ENCODE measurements at regions not wholly inside any gene's neighbourhood (a gene's known extent, or its start where the extent isn't known, plus 50 kb on each side); places are given as distances from the start of the nearest gene placed in this dataset.

DNA sequence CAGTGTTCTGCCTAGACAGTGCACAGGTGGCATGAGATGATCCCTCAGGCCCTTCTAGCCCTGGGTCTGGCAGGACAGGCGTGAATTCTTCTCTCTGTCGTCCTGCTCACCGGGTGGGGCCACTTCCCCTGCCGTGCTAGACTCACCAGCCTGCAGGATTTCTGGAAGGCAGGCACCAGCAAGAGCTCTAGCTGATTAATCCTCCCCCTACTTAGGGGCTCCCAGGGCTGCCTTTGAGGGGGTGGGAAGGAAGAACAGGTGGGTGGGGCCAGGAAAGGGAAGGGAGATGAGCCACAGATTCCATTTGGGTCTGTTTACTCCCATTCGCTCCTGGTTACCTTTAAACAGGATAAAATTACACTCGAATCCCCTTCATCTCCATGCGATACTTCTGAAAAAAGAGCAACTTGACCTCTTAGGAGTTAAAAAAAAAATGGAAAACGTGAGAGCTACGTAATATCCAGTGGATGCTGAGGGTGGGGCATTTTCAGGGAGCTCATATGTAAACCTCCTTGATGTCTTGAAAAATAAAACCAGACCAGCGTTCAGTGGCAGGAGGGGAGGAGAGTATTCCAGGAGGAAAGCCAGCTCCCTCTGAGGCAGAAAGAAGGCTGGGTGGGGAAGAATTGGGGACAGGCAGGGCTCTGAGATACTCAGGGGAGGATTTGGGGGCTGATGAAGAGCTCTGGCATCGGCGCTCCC is 665.5 kb downstream of the PTPRU start:
- no peaks in the 10 kb centered on the region for H3K36me3 ChIP-seq (ENCODE audit: control insufficient read depth in 1 of 2, insufficient read depth in 2 of 2, low read length in 1 of 2)
- no peaks in the 10 kb centered on the region for H3K9me3 ChIP-seq (ENCODE audit: control insufficient read depth, low read length)
- DNase-seq, result peak in 1 of 2 donors; percentile 50
- H3K4me3 ChIP-seq (ENCODE audit: low read length in 2 of 2), result no peak overlapping the region
- no peaks in the 10 kb centered on the region for H3K27me3 ChIP-seq (ENCODE audit: control insufficient read depth in 1 of 2, insufficient read depth in 2 of 2, low read length in 1 of 2)
- intact Hi-C loops (cut with DNase I), result no loop called here
- ATAC-seq (ENCODE audit: low FRiP score), result no peak
- H3K27ac ChIP-seq (ENCODE audit: low read depth in 1 of 2, low read length in 2 of 2), result no peak overlapping the region
- WGBS, 2 donors, result 33 to 35% methylated on average over 12 of the region's 12 CpGs
- H3K4me1 ChIP-seq (ENCODE audit: control insufficient read depth in 1 of 2, insufficient read depth in 2 of 2, low read length in 2 of 2), result no peaks in the 10 kb centered on the region

DNA sequence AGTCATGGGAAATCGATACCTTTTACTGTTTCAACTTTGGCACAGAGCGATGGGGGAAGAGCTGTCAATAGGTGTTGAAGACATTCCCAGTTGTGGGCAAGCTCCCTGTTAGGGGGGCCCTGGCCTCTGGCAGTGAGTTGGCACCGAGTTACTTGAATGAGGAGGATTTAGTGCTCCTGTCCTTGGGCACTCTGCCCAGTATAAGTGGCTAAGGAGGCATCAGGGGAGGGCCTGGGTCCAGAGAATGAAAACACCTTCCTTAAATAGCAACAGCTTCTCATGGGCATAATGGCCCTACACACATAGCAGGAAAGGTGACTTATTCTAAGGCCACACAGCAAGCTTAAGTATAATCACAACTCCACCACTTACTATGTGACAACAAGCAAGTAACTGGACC is 664.4 kb downstream of the PTPRU start:
- intact Hi-C loops (cut with DNase I), result no loop called here

DNA sequence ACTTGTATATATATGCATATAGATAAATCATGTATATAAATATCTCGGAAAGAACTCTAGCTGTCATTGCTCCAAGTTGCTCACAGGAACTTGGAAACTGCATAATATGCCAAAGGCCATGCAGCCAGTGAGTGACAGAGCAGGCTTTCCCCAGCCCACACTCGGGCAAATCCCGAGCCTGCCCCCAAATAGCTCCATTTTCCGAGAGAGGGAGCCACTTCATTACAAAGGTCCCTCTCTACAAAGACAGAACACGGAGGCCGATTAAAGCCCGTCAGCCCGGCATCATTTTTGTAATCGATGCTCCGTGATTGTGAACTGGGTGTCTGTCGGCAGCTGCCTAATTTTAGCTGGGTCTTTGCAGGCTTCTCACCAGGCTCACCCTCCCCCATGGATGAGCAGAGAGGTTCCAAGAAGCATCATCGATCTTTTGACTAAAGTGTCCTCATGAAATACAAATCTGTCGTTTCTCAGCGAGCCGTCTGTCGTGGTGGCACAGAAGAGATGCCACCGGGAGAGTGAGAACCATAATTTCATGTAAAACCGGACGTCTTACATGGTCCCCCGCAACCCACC is 663.9 kb downstream of the PTPRU start:
- 56 to 57% methylated on average over 20 of the region's 20 CpGs for WGBS, 2 donors
- no peaks in the 10 kb centered on the region for H3K27me3 ChIP-seq (ENCODE audit: control insufficient read depth in 1 of 2, insufficient read depth in 2 of 2, low read length in 1 of 2)
- H3K9me3 ChIP-seq (ENCODE audit: control insufficient read depth, low read length), result no peaks in the 10 kb centered on the region
- DNase-seq (peak in 1 of 2 donors; percentile 28), ATAC-seq (ENCODE audit: low FRiP score) (no peak)
- no peak overlapping the region for H3K27ac ChIP-seq (ENCODE audit: low read depth in 1 of 2, low read length in 2 of 2)
- H3K36me3 ChIP-seq (ENCODE audit: control insufficient read depth in 1 of 2, insufficient read depth in 2 of 2, low read length in 1 of 2), result no peaks in the 10 kb centered on the region
- no peak overlapping the region for H3K4me3 ChIP-seq (ENCODE audit: low read length in 2 of 2)
- no peaks in the 10 kb centered on the region for H3K4me1 ChIP-seq (ENCODE audit: control insufficient read depth in 1 of 2, insufficient read depth in 2 of 2, low read length in 2 of 2)
- intact Hi-C loops (cut with DNase I), result no loop called here

More for the DNA sequence above, 664.4 kb downstream of the PTPRU start:
- H3K4me3 ChIP-seq (ENCODE audit: low read length in 2 of 2), result no peak overlapping the region
- ATAC-seq (ENCODE audit: low FRiP score) (no peak), DNase-seq (peak in 1 of 2 donors; percentile 15)
- no peaks in the 10 kb centered on the region for H3K4me1 ChIP-seq (ENCODE audit: control insufficient read depth in 1 of 2, insufficient read depth in 2 of 2, low read length in 2 of 2)
- WGBS, 2 donors, result 63 to 70% methylated on average over 3 of the region's 3 CpGs
- no peaks in the 10 kb centered on the region for H3K36me3 ChIP-seq (ENCODE audit: control insufficient read depth in 1 of 2, insufficient read depth in 2 of 2, low read length in 1 of 2)
- no peaks in the 10 kb centered on the region for H3K27me3 ChIP-seq (ENCODE audit: control insufficient read depth in 1 of 2, insufficient read depth in 2 of 2, low read length in 1 of 2)
- H3K27ac ChIP-seq (ENCODE audit: low read depth in 1 of 2, low read length in 2 of 2), result no peak overlapping the region
- no peaks in the 10 kb centered on the region for H3K9me3 ChIP-seq (ENCODE audit: control insufficient read depth, low read length)

DNA sequence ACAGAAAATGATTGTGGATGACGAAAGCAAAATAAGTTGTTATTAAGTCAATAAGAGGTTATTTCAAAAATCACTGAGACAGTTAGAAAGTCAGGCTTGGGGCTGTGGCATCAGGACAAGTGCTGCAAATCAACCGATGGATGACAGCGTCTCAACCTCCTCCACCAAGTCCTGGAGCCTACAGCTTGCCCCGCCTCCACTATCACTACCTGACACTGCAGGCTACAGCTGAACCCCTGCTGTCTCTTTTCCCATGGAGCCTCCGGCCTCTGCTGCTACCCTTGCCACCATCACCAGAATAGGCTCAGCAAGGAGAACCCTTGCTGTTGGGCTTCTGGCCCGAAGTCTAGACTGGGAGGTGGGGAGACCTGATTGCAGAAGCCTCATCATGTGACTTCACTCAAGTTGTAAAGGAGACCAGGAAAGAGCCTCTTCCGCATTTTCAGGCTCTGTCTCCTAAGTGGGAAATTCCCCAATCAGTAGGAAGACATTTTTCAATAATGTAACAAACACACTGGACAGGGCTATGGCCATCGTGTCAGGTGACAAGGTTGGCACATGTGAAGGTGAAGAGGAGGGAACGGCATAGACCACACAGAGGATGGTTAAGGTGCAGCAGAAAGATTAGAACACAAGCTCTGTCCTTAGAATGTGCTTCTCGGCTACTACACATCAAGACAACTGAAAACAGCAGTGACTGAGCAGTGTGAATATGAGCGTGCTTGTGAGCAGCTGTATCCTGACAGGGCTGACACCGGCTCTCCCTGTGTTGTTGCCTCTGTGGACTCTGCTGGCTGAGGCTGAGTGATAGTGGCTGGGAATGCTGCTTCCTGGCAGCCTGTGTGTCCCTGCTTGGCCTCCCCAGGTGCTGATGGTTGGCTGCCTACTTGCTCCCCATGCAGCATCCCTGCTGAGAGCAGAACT is 660.7 kb downstream of the PTPRU start:
- 62 to 63% methylated on average over 12 of the region's 12 CpGs for WGBS, 2 donors
- no peak for ATAC-seq (ENCODE audit: low FRiP score)
- Histone ChIP-seq H3K27ac (ENCODE audit: low read depth in 1 of 2, low read length in 2 of 2) (no peak overlapping the region), H3K4me3 (ENCODE audit: low read length in 2 of 2) (no peak overlapping the region), H3K27me3 (ENCODE audit: control insufficient read depth in 1 of 2, insufficient read depth in 2 of 2, low read length in 1 of 2) (no peaks in the 10 kb centered on the region), H3K36me3 (ENCODE audit: control insufficient read depth in 1 of 2, insufficient read depth in 2 of 2, low read length in 1 of 2) (no peaks in the 10 kb centered on the region), H3K9me3 (ENCODE audit: control insufficient read depth, low read length) (no peaks in the 10 kb centered on the region), H3K4me1 (ENCODE audit: control insufficient read depth in 1 of 2, insufficient read depth in 2 of 2, low read length in 2 of 2) (no peaks in the 10 kb centered on the region)
- no peak for DNase-seq
- intact Hi-C loops (cut with DNase I), result no loop called here

DNA sequence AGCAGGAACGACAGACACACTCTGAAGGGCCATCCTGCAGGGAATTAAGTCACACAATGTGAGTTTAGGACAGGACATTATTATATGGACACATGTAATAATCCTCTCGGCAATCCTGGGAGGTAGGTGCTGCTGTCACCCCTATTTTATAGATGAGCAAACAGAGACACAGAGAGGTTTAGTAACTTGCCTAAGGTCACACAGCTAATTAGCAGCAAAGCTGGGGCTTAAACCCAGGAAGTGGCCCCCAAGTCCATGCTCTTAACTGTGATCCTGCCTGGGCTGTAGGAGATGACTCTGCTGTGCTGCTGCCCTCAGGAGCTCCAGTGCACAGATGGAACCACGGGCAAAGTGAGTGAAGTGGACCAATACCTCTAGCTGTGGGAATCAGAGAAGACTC is 660.0 kb downstream of the PTPRU start:
- intact Hi-C loops (cut with DNase I), result no loop called here
- 80 to 84% methylated on average over 3 of the region's 3 CpGs for WGBS, 2 donors
- H3K27me3 ChIP-seq (ENCODE audit: control insufficient read depth in 1 of 2, insufficient read depth in 2 of 2, low read length in 1 of 2), result no peaks in the 10 kb centered on the region

DNA sequence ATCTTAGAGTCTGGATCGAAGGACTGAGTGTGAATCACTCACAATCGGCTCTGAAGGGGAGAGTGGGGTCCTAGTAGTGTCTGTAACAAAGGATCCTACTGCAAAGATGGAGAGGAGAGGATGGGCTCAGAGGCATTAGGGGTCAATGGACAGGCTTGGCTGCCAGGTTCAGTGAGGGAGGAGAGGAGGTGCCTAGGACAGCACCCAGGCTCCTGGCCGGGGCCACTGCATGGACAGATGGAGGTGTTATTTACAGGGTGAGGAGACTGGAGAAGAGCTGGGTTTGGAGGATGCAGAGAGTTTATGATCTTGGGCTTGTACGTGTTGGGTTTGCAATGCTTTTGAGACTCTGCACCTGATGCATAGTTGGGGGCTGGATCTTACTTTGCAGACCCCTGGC is 658.9 kb downstream of the PTPRU start:
- Histone ChIP-seq H3K4me3 (ENCODE audit: low read length in 2 of 2) (no peak overlapping the region), H3K27ac (ENCODE audit: low read depth in 1 of 2, low read length in 2 of 2) (no peak overlapping the region), H3K27me3 (ENCODE audit: control insufficient read depth in 1 of 2, insufficient read depth in 2 of 2, low read length in 1 of 2) (no peaks in the 10 kb centered on the region), H3K4me1 (ENCODE audit: control insufficient read depth in 1 of 2, insufficient read depth in 2 of 2, low read length in 2 of 2) (no peaks in the 10 kb centered on the region), H3K36me3 (ENCODE audit: control insufficient read depth in 1 of 2, insufficient read depth in 2 of 2, low read length in 1 of 2) (no peaks in the 10 kb centered on the region), H3K9me3 (ENCODE audit: control insufficient read depth, low read length) (no peaks in the 10 kb centered on the region)
- intact Hi-C loops (cut with DNase I), result no loop called here
- DNase-seq (no peak), ATAC-seq (ENCODE audit: low FRiP score) (no peak)
- WGBS, 2 donors, result 66 to 70% methylated on average over 4 of the region's 4 CpGs

More for the DNA sequence above, 660.0 kb downstream of the PTPRU start:
- no peak overlapping the region for H3K4me3 ChIP-seq (ENCODE audit: low read length in 2 of 2)
- DNase-seq (no peak), ATAC-seq (ENCODE audit: low FRiP score) (no peak)
- H3K4me1 ChIP-seq (ENCODE audit: control insufficient read depth in 1 of 2, insufficient read depth in 2 of 2, low read length in 2 of 2), result no peaks in the 10 kb centered on the region
- H3K36me3 ChIP-seq (ENCODE audit: control insufficient read depth in 1 of 2, insufficient read depth in 2 of 2, low read length in 1 of 2), result no peaks in the 10 kb centered on the region
- no peaks in the 10 kb centered on the region for H3K9me3 ChIP-seq (ENCODE audit: control insufficient read depth, low read length)
- no peak overlapping the region for H3K27ac ChIP-seq (ENCODE audit: low read depth in 1 of 2, low read length in 2 of 2)

DNA sequence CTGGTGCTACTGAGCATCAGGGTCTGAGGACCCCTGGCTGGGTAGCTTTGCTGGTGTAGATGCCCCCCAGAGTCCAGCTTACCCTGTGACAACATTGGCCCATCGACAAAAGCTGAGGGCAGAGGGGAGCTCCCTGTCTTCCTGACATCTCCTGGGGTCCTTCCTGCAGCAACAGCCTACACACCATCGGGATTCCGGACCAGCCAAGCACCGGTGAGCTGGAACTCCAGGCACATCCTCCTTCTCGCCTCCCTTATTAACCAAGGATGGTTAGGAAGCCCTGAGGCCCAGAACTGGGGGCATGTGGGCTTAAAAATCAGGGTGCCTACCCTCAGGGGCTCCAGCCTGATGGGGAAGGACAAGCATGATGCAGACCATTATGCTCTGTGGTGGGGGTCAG is 658.0 kb downstream of the PTPRU start:
- Histone ChIP-seq H3K27ac (ENCODE audit: low read depth in 1 of 2, low read length in 2 of 2) (no peak overlapping the region), H3K4me3 (ENCODE audit: low read length in 2 of 2) (no peak overlapping the region), H3K4me1 (ENCODE audit: control insufficient read depth in 1 of 2, insufficient read depth in 2 of 2, low read length in 2 of 2) (no peaks in the 10 kb centered on the region), H3K36me3 (ENCODE audit: control insufficient read depth in 1 of 2, insufficient read depth in 2 of 2, low read length in 1 of 2) (no peaks in the 10 kb centered on the region), H3K9me3 (ENCODE audit: control insufficient read depth, low read length) (no peaks in the 10 kb centered on the region), H3K27me3 (ENCODE audit: control insufficient read depth in 1 of 2, insufficient read depth in 2 of 2, low read length in 1 of 2) (no peaks in the 10 kb centered on the region)
- DNase-seq (no peak), ATAC-seq (ENCODE audit: low FRiP score) (no peak)
- intact Hi-C loops (cut with DNase I), result no loop called here
- 75 to 79% methylated on average over 5 of the region's 5 CpGs for WGBS, 2 donors

DNA sequence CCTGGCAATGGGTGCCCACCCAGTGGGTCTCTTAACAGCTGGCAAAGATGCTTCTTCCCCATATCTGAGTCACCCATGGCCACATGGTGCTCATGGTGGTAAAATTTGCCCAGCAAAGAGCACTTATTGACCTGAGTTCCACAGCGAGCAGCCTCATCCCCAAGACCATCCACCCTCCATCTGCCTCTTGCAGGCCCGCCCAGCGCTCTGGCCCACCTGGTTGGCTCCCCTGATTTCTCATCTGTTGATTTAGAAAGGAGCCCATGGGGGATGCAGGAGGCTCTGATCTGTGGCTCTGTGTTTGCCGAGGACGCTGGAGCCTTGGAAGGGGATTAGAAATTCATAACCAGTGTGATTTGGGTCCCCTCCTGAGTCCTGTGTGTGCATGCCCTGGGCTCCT is 657.5 kb downstream of the PTPRU start:
- ATAC-seq (ENCODE audit: low FRiP score) (no peak), DNase-seq (no peak)
- no peaks in the 10 kb centered on the region for H3K36me3 ChIP-seq (ENCODE audit: control insufficient read depth in 1 of 2, insufficient read depth in 2 of 2, low read length in 1 of 2)
- no peaks in the 10 kb centered on the region for H3K9me3 ChIP-seq (ENCODE audit: control insufficient read depth, low read length)
- H3K4me1 ChIP-seq (ENCODE audit: control insufficient read depth in 1 of 2, insufficient read depth in 2 of 2, low read length in 2 of 2), result no peaks in the 10 kb centered on the region
- no peaks in the 10 kb centered on the region for H3K27me3 ChIP-seq (ENCODE audit: control insufficient read depth in 1 of 2, insufficient read depth in 2 of 2, low read length in 1 of 2)
- H3K4me3 ChIP-seq (ENCODE audit: low read length in 2 of 2), result no peak overlapping the region
- 90% methylated on average over 5 of the region's 5 CpGs for WGBS, 2 donors
- intact Hi-C loops (cut with DNase I), result no loop called here
- no peak overlapping the region for H3K27ac ChIP-seq (ENCODE audit: low read depth in 1 of 2, low read length in 2 of 2)

Measured in aorta (tissue), 5 donors.